Ectodermal cell (in vitro differentiated cells): ENCODE measurements at regions not wholly inside any gene's neighbourhood (a gene's known extent, or its start where the extent isn't known, plus 50 kb on each side); places are given as distances from the start of the nearest gene placed in this dataset.

Experiments
- H3K27ac ChIP-seq: 2 replicates; pipeline ENCODE4 v1.7.0; 2013; ENCODE audit warnings: mild to moderate bottlenecking, low read depth, low read length; ENCODE audit not compliant: insufficient read depth, poor library complexity, severe bottlenecking
- H3K27me3 ChIP-seq: 2 replicates; pipeline ENCODE4 v1.7.0; 2013; ENCODE audit warnings: mild to moderate bottlenecking, low read length; ENCODE audit not compliant: insufficient read depth, control insufficient read depth, poor library complexity, severe bottlenecking
- H3K36me3 ChIP-seq: one replicate; pipeline ENCODE4 v1.7.0; 2013; ENCODE audit warnings: low read length; ENCODE audit not compliant: control insufficient read depth, insufficient read depth
- H3K4me1 ChIP-seq: one replicate; pipeline ENCODE4 v1.7.0; 2013; ENCODE audit warnings: low read length; ENCODE audit not compliant: control insufficient read depth, insufficient read depth
- H3K4me3 ChIP-seq: 2 replicates; pipeline ENCODE4 v1.7.0; 2013; ENCODE audit warnings: low read depth, low read length, control low read depth; ENCODE audit not compliant: insufficient read depth
- H3K9me3 ChIP-seq: 2 replicates; pipeline ENCODE4 v1.7.0; 2013; ENCODE audit warnings: mild to moderate bottlenecking, low read length, moderate library complexity; ENCODE audit not compliant: control insufficient read depth
- WGBS, 2 experiments: methylation state at CpG; one replicate each; pipeline ENCODE4 v1.1.7; 2013; ENCODE audit warnings: missing lambda C conversion rate in 2 of 2; 5-methylcytosine and 5-hydroxymethylcytosine counted together

GRCh38 chr6:168725802-168726201, 284.8 kb downstream of the SMOC2 start:
- WGBS, 2 experiments: 85 to 86% methylated on average over 12 of the region's 12 CpGs
- no peaks in the 10 kb centered on the region for H3K27me3 ChIP-seq

DNA sequence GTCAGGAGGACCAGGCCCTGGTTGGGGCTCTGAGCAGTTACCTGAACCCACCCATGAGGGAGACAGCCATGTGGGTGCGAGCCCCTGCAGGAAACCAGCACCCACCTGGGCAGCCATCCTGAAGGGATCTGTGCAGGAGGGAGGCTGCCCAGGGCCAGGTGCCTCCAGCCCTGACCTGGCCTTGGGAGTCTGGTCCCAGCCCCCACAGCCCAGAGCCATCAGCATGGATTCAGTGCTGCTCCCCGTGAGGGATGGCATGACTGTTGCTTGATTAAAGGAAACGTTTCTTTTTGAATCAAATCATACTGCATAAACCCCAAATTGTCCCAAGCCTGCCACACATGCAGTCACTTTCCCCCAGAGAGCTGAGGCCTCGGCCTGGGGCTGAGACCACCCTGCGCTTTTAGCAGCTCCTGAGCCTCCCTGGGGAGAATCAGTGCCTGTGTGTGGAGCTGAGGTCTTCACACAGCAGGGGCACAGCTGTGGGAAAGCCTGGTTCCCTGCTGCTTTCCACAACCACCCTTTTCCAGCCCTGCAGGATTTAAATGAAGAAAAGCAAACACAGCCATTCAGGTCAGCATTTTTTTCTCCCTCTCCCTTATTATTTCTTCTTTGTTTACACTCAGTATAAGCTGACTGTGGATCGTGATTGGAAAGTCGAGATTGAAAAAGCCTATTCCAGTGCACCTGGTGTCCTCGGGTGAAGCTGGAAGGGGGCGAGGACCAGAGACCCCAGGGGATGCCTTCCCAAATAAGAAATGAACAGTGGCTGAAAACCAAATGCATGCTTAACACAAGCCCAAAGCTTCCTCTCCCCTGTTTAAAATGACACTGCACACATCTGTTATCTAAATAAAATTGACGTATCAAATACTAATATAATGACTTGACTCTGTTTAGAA, 283.9 kb downstream of the SMOC2 start:
- no peak overlapping the region for H3K4me3 ChIP-seq
- H3K9me3 ChIP-seq: peaks cover 11% of the 10 kb centered on the region
- WGBS, 2 experiments: 91 to 93% methylated on average over 10 of the region's 10 CpGs
- H3K36me3 ChIP-seq: no peaks in the 10 kb centered on the region
- H3K27me3 ChIP-seq: no peaks in the 10 kb centered on the region
- H3K27ac ChIP-seq: no peak overlapping the region
- H3K4me1 ChIP-seq: no peaks in the 10 kb centered on the region

More at GRCh38 chr6:168725802-168726201, 284.8 kb downstream of the SMOC2 start:
- Histone ChIP-seq H3K36me3 (no peaks in the 10 kb centered on the region), H3K4me1 (no peaks in the 10 kb centered on the region), H3K9me3 (peaks cover 11% of the 10 kb centered on the region), H3K27ac (no peak overlapping the region), H3K4me3 (no peak overlapping the region)

- no peaks in the 10 kb centered on the region for H3K36me3 ChIP-seq
- no peak overlapping the region for H3K4me3 ChIP-seq
- H3K27ac ChIP-seq: no peak overlapping the region
- WGBS, 2 experiments: 89 to 93% methylated on average over 1 of the region's 1 CpG
- peaks cover 11% of the 10 kb centered on the region for H3K9me3 ChIP-seq
- H3K27me3 ChIP-seq: no peaks in the 10 kb centered on the region
- no peaks in the 10 kb centered on the region for H3K4me1 ChIP-seq
These were observed 283.0 kb downstream of the SMOC2 start for GRCh38 chr6:168724033-168724432.

DNA sequence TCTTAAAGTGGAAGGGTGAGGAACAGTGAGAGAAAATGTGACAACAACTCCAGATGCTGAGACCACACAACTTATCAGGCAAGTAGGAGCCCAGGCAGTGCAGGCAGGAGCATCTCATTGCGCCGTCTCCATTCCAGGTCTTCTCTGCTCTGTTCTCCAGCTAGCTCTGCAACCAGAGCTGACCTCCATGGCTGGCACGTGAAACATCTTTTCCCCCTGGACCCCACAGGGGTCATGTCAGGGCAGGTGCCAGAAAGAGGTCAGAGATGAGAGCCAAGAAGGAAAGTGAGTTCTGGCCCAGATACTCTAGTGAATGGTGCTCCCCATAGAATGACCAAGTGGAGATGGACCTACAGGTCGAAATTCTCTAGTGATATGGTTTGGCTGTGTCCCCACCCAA, 281.4 kb downstream of the SMOC2 start:
- H3K9me3 ChIP-seq: peaks cover 11% of the 10 kb centered on the region
- no peak overlapping the region for H3K4me3 ChIP-seq
- H3K36me3 ChIP-seq: no peaks in the 10 kb centered on the region
- no peaks in the 10 kb centered on the region for H3K4me1 ChIP-seq
- no peaks in the 10 kb centered on the region for H3K27me3 ChIP-seq
- no peak overlapping the region for H3K27ac ChIP-seq
- WGBS, 2 experiments: 93% methylated on average over 4 of the region's 4 CpGs

DNA sequence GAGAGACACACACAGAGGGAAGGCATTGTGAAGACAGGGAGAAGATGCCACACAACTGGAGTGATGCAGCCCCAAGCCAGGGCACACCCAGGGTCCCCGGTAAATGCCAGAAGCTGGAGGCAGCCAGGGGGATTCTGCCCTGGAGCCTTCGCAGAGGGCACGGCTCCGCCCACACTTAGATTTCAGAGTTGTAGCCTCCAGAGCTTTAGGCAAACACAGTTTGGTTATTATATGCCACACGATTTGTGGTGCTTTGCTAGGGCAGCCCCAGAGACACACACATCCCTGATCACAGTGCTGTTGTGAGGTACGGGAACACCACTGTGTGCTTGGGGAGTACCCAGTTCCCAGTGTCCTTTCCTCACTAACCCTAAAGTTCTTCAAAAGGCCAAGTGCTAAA, 280.6 kb downstream of the SMOC2 start:
- Histone ChIP-seq H3K27me3 (no peaks in the 10 kb centered on the region), H3K4me1 (no peaks in the 10 kb centered on the region), H3K27ac (no peak overlapping the region), H3K9me3 (peaks cover 11% of the 10 kb centered on the region), H3K4me3 (no peak overlapping the region), H3K36me3 (no peaks in the 10 kb centered on the region)
- 78 to 79% methylated on average over 6 of the region's 6 CpGs for WGBS, 2 experiments

DNA sequence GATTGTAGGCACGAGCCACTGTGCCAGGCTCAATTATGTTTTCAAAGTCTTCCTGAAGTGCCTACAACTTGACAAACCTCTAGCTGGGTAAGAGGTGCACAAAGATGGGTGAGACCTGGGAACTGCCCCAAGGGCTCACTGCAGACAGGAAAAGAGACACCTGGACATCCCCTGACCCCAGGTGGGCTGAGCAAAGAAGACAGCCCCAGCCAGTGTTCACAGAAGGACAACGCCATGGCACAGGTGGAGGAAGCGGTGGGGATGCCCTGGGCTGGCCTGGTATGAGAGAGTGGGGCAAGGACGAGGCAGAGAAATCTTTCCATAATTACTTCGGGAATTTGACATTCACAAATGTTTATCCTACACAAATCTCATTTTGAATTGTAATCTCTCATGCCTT, 278.9 kb downstream of the SMOC2 start:
- no peaks in the 10 kb centered on the region for H3K36me3 ChIP-seq
- peaks cover 11% of the 10 kb centered on the region for H3K9me3 ChIP-seq
- 86 to 95% methylated on average over 5 of the region's 5 CpGs for WGBS, 2 experiments
- H3K27me3 ChIP-seq: no peaks in the 10 kb centered on the region
- no peak overlapping the region for H3K4me3 ChIP-seq
- H3K4me1 ChIP-seq: no peaks in the 10 kb centered on the region
- no peak overlapping the region for H3K27ac ChIP-seq

GRCh38 chr6:168718821-168719475, 278.0 kb downstream of the SMOC2 start:
- Histone ChIP-seq H3K4me3 (no peak overlapping the region), H3K9me3 (peaks cover 7% of the 10 kb centered on the region)
- 94 to 96% methylated on average over 14 of the region's 14 CpGs for WGBS, 2 experiments

More at GRCh38 chr6:168718821-168719475, 278.0 kb downstream of the SMOC2 start:
- H3K27ac ChIP-seq: no peak overlapping the region
- H3K36me3 ChIP-seq: no peaks in the 10 kb centered on the region
- H3K27me3 ChIP-seq: no peaks in the 10 kb centered on the region
- H3K4me1 ChIP-seq: no peaks in the 10 kb centered on the region
